ENCODE measurements at regions not wholly inside any gene's neighbourhood (a gene's known extent, or its start where the extent isn't known, plus 50 kb on each side); places are given as distances from the start of the nearest gene placed in this dataset.

DNA sequence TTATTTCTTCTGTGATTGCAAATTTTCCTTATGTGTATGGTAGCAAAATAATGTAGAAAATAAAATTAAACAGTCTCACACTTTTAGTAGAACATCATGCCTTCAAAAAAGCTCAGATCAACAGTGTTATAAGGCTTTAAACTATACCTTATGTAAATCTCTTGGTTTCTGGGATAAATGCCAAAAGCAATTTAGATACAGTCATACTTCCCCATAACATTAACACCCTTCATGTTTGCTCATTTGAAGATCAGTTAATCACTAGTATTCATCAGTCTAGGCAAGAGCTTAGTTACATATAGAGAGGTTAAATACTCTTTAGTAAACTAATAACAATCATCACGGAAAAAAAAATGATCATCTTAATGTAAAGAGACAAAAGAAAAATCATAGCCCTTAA, 421.8 kb upstream of the ANO3 start:
- TF ChIP-seq, protein P1, sequence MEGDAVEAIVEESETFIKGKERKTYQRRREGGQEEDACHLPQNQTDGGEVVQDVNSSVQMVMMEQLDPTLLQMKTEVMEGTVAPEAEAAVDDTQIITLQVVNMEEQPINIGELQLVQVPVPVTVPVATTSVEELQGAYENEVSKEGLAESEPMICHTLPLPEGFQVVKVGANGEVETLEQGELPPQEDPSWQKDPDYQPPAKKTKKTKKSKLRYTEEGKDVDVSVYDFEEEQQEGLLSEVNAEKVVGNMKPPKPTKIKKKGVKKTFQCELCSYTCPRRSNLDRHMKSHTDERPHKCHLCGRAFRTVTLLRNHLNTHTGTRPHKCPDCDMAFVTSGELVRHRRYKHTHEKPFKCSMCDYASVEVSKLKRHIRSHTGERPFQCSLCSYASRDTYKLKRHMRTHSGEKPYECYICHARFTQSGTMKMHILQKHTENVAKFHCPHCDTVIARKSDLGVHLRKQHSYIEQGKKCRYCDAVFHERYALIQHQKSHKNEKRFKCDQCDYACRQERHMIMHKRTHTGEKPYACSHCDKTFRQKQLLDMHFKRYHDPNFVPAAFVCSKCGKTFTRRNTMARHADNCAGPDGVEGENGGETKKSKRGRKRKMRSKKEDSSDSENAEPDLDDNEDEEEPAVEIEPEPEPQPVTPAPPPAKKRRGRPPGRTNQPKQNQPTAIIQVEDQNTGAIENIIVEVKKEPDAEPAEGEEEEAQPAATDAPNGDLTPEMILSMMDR (IDR thresholded peaks at IDR 0.05; ENCODE audit: insufficient read depth, low read length): no peak
- TF ChIP-seq POLR2AphosphoS5 (IDR thresholded peaks at IDR 0.05; ENCODE audit: low read depth) (no peak), GABPA (IDR thresholded peaks at IDR 0.05; ENCODE audit: low read depth) (no peak), SPI1 (IDR thresholded peaks at IDR 0.05; ENCODE audit: borderline replicate concordance, low read depth) (no peak)
- TF ChIP-seq, protein P2, sequence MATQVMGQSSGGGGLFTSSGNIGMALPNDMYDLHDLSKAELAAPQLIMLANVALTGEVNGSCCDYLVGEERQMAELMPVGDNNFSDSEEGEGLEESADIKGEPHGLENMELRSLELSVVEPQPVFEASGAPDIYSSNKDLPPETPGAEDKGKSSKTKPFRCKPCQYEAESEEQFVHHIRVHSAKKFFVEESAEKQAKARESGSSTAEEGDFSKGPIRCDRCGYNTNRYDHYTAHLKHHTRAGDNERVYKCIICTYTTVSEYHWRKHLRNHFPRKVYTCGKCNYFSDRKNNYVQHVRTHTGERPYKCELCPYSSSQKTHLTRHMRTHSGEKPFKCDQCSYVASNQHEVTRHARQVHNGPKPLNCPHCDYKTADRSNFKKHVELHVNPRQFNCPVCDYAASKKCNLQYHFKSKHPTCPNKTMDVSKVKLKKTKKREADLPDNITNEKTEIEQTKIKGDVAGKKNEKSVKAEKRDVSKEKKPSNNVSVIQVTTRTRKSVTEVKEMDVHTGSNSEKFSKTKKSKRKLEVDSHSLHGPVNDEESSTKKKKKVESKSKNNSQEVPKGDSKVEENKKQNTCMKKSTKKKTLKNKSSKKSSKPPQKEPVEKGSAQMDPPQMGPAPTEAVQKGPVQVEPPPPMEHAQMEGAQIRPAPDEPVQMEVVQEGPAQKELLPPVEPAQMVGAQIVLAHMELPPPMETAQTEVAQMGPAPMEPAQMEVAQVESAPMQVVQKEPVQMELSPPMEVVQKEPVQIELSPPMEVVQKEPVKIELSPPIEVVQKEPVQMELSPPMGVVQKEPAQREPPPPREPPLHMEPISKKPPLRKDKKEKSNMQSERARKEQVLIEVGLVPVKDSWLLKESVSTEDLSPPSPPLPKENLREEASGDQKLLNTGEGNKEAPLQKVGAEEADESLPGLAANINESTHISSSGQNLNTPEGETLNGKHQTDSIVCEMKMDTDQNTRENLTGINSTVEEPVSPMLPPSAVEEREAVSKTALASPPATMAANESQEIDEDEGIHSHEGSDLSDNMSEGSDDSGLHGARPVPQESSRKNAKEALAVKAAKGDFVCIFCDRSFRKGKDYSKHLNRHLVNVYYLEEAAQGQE (IDR thresholded peaks at IDR 0.05; ENCODE audit: insufficient replicate concordance, low read depth): no peak
